GM21515 (cell line): ENCODE measurements at regions not wholly inside any gene's neighbourhood (a gene's known extent, or its start where the extent isn't known, plus 50 kb on each side); places are given as distances from the start of the nearest gene placed in this dataset.

ENCODE experiments used
- ATAC-seq: cut with Tn5 transposase; IDR thresholded peaks from one replicate; pipeline ENCODE4 v1.9.1; 2021; ENCODE audit not compliant: unreplicated experiment

- no peak for ATAC-seq
Measured at GRCh38 chr7:88442413-88442812, 135.7 kb upstream of the STEAP4 start.

GRCh38 chr7:88437132-88437531, 130.4 kb upstream of the STEAP4 start:
- ATAC-seq, result no peak

- no peak for ATAC-seq
Measured at GRCh38 chr7:88432301-88432700, 125.6 kb upstream of the STEAP4 start.

GRCh38 chr7:88431882-88432281, 125.2 kb upstream of the STEAP4 start:
- ATAC-seq, result no peak

- ATAC-seq, result no peak
Measured at GRCh38 chr7:88429382-88429781, 122.7 kb upstream of the STEAP4 start.

GRCh38 chr7:88402529-88402928, 95.8 kb upstream of the STEAP4 start:
- no peak for ATAC-seq

- ATAC-seq, result peak; percentile 70
Measured at GRCh38 chr7:88401009-88401623, 94.4 kb upstream of the STEAP4 start.

GRCh38 chr7:88399696-88400240, 93.1 kb upstream of the STEAP4 start:
- ATAC-seq, result no peak

- ATAC-seq, result no peak
Measured at GRCh38 chr7:88399036-88399435, 92.3 kb upstream of the STEAP4 start.

- ATAC-seq, result no peak
Measured at GRCh38 chr7:88398459-88398858, 91.8 kb upstream of the STEAP4 start.

- ATAC-seq, result peak; percentile 26
Measured at GRCh38 chr7:88396948-88397322, 90.2 kb upstream of the STEAP4 start.

- peak; percentile 69 for ATAC-seq
Measured at GRCh38 chr7:88396295-88396947, 89.7 kb upstream of the STEAP4 start.

- ATAC-seq, result no peak
Measured at GRCh38 chr7:88395715-88396114, 89.0 kb upstream of the STEAP4 start.

GRCh38 chr7:88391247-88391646, 84.6 kb upstream of the STEAP4 start:
- no peak for ATAC-seq

- no peak for ATAC-seq
Measured at GRCh38 chr7:88387368-88387767, 80.7 kb upstream of the STEAP4 start.

GRCh38 chr7:88386665-88387156, 80.0 kb upstream of the STEAP4 start:
- ATAC-seq, result no peak

GRCh38 chr7:88377434-88377833, 70.7 kb upstream of the STEAP4 start:
- ATAC-seq, result no peak

- ATAC-seq, result no peak
Measured at GRCh38 chr7:88368686-88369085, 62.0 kb upstream of the STEAP4 start.

- ATAC-seq, result no peak
Measured at GRCh38 chr7:88366845-88367244, 60.2 kb upstream of the STEAP4 start.

GRCh38 chr7:88363869-88364268, 57.2 kb upstream of the STEAP4 start:
- ATAC-seq, result no peak

GRCh38 chr7:88363249-88363648, 56.6 kb upstream of the STEAP4 start:
- no peak for ATAC-seq

GRCh38 chr7:88361357-88361756, 54.7 kb upstream of the STEAP4 start:
- ATAC-seq, result no peak

- ATAC-seq, result no peak
Measured at GRCh38 chr7:88358881-88359280, 52.2 kb upstream of the STEAP4 start.
